Esophagus squamous epithelium (tissue), 5 donors: ENCODE measurements at regions not wholly inside any gene's neighbourhood (a gene's known extent, or its start where the extent isn't known, plus 50 kb on each side); places are given as distances from the start of the nearest gene placed in this dataset.

ENCODE experiments used
- DNase-seq: peaks from one replicate; lab custom pipeline; 2025; lab: John Stamatoyannopoulos, UW
- H3K27ac ChIP-seq, 4 donors: fragments of 200-600 bp; sonication (generic); one replicate each; pipeline ENCODE4 v1.5.1; 2016 to 2019; ENCODE audit warnings: mild to moderate bottlenecking in 1 of 4
- H3K27me3 ChIP-seq, 4 donors: fragments of 200-600 bp; sonication (generic); 1 replicate in 3 of 4; 2 replicates in 1 of 4; pipeline versions ENCODE4 v1.5.1 to v1.6.0; 2017 to 2021; ENCODE audit warnings: antibody characterized with exemption in 1 of 4
- H3K36me3 ChIP-seq, 3 donors: fragments of 200-600 bp; sonication (generic); one replicate each; pipeline ENCODE4 v1.5.1; 2016 to 2019
- H3K4me1 ChIP-seq, 3 donors: fragments of 200-600 bp; sonication (generic); one replicate each; pipeline ENCODE4 v1.5.1; 2017 to 2019
- H3K4me3 ChIP-seq, 4 donors: fragments of 200-600 bp; sonication (generic); 1 replicate in 3 of 4; 2 replicates in 1 of 4; pipeline ENCODE4 v1.5.1; 2016 to 2019; ENCODE audit warnings: mild to moderate bottlenecking in 2 of 4, moderate library complexity in 1 of 4
- H3K9me3 ChIP-seq, 3 donors: fragments of 200-600 bp; sonication (generic); one replicate each; pipeline ENCODE4 v1.5.1; 2016 to 2019
- POLR2A ChIP-seq, 4 donors: fragments of 450-650 bp; IDR thresholded peaks; one replicate each; pipeline ENCODE4 v1.6.1; 2017; ENCODE audit warnings: antibody characterized with exemption in 4 of 4, mild to moderate bottlenecking in 4 of 4, moderate library complexity in 3 of 4
- WGBS, 2 donors: methylation state at CpG; one replicate each; pipeline ENCODE4 v1.1.5; 2018; 5-methylcytosine and 5-hydroxymethylcytosine counted together
- intact Hi-C: fragments of 100-400 bp; cut with DNase I; formaldehyde crosslinking; loops from one replicate; pipeline ENCODE4 v1.15.0; 2022
- small RNA-seq, 4 donors: library from RNA; depleted of rRNA; stranded (forward); fragments of <200 nt; gene quantifications; one replicate each; pipeline ENCODE3, GENCODE V24; 2016
- TF ChIP-seq, protein P1 (sequence below), 6 experiments: fragments of 450-650 bp in 4 of 6; fragments of 200-600 bp in 2 of 6; sonication (generic) in 2 of 6; IDR thresholded peaks; one replicate each; pipeline ENCODE4 v1.5.1; 2016 to 2019; ENCODE audit warnings: antibody characterized with exemption in 6 of 6, mild to moderate bottlenecking in 4 of 6, moderate library complexity in 4 of 6
- donor health status: DM: yes; HTN: yes; CAD: no.

GRCh38 chr2:129929321-129930290 lies 49.9 kb upstream of the RAB6C start:
- WGBS, 2 donors, result 57 to 72% methylated on average over 6 to 7 of the region's 13 CpGs
- H3K4me1 ChIP-seq, result peaks cover 0 to 6% (median 0%) of the 10 kb centered on the region in 3 donors
- no peak overlapping the region for H3K4me3 ChIP-seq
- DNase-seq, result no peak
- H3K27me3 ChIP-seq, result peaks cover 0 to 50% (median 5%) of the 10 kb centered on the region in 4 donors
- TF ChIP-seq, protein P1, sequence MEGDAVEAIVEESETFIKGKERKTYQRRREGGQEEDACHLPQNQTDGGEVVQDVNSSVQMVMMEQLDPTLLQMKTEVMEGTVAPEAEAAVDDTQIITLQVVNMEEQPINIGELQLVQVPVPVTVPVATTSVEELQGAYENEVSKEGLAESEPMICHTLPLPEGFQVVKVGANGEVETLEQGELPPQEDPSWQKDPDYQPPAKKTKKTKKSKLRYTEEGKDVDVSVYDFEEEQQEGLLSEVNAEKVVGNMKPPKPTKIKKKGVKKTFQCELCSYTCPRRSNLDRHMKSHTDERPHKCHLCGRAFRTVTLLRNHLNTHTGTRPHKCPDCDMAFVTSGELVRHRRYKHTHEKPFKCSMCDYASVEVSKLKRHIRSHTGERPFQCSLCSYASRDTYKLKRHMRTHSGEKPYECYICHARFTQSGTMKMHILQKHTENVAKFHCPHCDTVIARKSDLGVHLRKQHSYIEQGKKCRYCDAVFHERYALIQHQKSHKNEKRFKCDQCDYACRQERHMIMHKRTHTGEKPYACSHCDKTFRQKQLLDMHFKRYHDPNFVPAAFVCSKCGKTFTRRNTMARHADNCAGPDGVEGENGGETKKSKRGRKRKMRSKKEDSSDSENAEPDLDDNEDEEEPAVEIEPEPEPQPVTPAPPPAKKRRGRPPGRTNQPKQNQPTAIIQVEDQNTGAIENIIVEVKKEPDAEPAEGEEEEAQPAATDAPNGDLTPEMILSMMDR (IDR thresholded peaks at IDR 0.05), result no peak
- TF ChIP-seq POLR2A (IDR thresholded peaks at IDR 0.05), result no peak
- no peaks in the 10 kb centered on the region for H3K36me3 ChIP-seq
- no peaks in the 10 kb centered on the region for H3K9me3 ChIP-seq
- intact Hi-C loops, result no loop called here
- no peak overlapping the region for H3K27ac ChIP-seq

Small RNA genes lying in the stretch of these regions (small RNA-seq; reads per million reads assigned to genes)
- 0 to 0.30 (median 0.16) reads per million in 4 donors for gene RNA5SP103
